GM21360 (cell line): ENCODE measurements at regions not wholly inside any gene's neighbourhood (a gene's known extent, or its start where the extent isn't known, plus 50 kb on each side); places are given as distances from the start of the nearest gene placed in this dataset.
"Not testable (repeated sequence)": the region's sequence is repeated elsewhere in the genome, so short reads cannot be mapped to it uniquely, and the experiment has no call there.

Experiments
- ATAC-seq: cut with Tn5 transposase; IDR thresholded peaks from one replicate; pipeline ENCODE4 v1.9.1; 2021; ENCODE audit warnings: mild to moderate bottlenecking, moderate library complexity; ENCODE audit not compliant: unreplicated experiment

- not testable (repeated sequence) for ATAC-seq
Observed at GRCh38 chr1:146883190-146883589, 54.9 kb upstream of the NBPF12 start.

- ATAC-seq = not testable (repeated sequence)
Observed at GRCh38 chr1:146881096-146881495, 57.0 kb upstream of the NBPF12 start.

GRCh38 chr1:146863799-146864319 lies 74.3 kb upstream of the NBPF12 start:
- not testable (repeated sequence) for ATAC-seq

- ATAC-seq = not testable (repeated sequence)
Observed at GRCh38 chr1:146853147-146853546, 85.0 kb upstream of the NBPF12 start.

- ATAC-seq = not testable (repeated sequence)
Observed at GRCh38 chr1:146850352-146850889, 87.7 kb upstream of the NBPF12 start.

GRCh38 chr1:146838725-146839124 lies 99.4 kb upstream of the NBPF12 start:
- ATAC-seq = not testable (repeated sequence)

GRCh38 chr1:146826957-146827356 lies 111.2 kb upstream of the NBPF12 start:
- not testable (repeated sequence) for ATAC-seq

GRCh38 chr1:146794236-146794635 lies 143.9 kb upstream of the NBPF12 start:
- not testable (repeated sequence) for ATAC-seq

GRCh38 chr1:146792725-146793124 lies 145.4 kb upstream of the NBPF12 start:
- ATAC-seq = not testable (repeated sequence)

- ATAC-seq = not testable (repeated sequence)
Observed at GRCh38 chr1:146784212-146784940, 153.7 kb upstream of the NBPF12 start.

- not testable (repeated sequence) for ATAC-seq
Observed at GRCh38 chr1:146781235-146781634, 156.9 kb upstream of the NBPF12 start.

- not testable (repeated sequence) for ATAC-seq
Observed at GRCh38 chr1:146777826-146778602, 160.1 kb upstream of the NBPF12 start.

GRCh38 chr1:146774988-146775387 lies 163.1 kb upstream of the NBPF12 start:
- ATAC-seq = not testable (repeated sequence)

GRCh38 chr1:146774271-146774670 lies 163.9 kb upstream of the NBPF12 start:
- ATAC-seq = not testable (repeated sequence)

GRCh38 chr1:146771409-146771808 lies 166.7 kb upstream of the NBPF12 start:
- ATAC-seq = not testable (repeated sequence)

GRCh38 chr1:146770998-146771397 lies 167.1 kb upstream of the NBPF12 start:
- not testable (repeated sequence) for ATAC-seq

GRCh38 chr1:146763234-146763633 lies 174.9 kb upstream of the NBPF12 start:
- ATAC-seq = not testable (repeated sequence)

- not testable (repeated sequence) for ATAC-seq
Observed at GRCh38 chr1:146756858-146757257, 181.3 kb upstream of the NBPF12 start.

GRCh38 chr1:146748686-146749085 lies 189.4 kb upstream of the NBPF12 start:
- not testable (repeated sequence) for ATAC-seq

- not testable (repeated sequence) for ATAC-seq
Observed at GRCh38 chr1:146731981-146732680, 206.0 kb upstream of the NBPF12 start.
